Ureter (tissue), 1 donor: ENCODE measurements at regions not wholly inside any gene's neighbourhood (a gene's known extent, or its start where the extent isn't known, plus 50 kb on each side); places are given as distances from the start of the nearest gene placed in this dataset.
A peak's percentile ranks its signal among the peaks of the same experiment; 100 is the strongest.
"Not testable (repeated sequence)": the region's sequence is repeated elsewhere in the genome, so short reads cannot be mapped to it uniquely, and the experiment has no call there.

ENCODE experiments used
- DNase-seq: peaks from one replicate; pipeline ENCODE4 v3.0.0-alpha.2; 2020; ENCODE audit warnings: low spot score
- donor health status: DM: yes; HTN: yes; CAD: no.

- DNase-seq: no peak
These were observed 56.0 kb upstream of the MID1 start for GRCh38 chrX:10676235-10676957.

- no peak for DNase-seq
These were observed 57.1 kb upstream of the MID1 start for GRCh38 chrX:10677490-10677889.

GRCh38 chrX:10679387-10679786 is 59.0 kb upstream of the MID1 start:
- DNase-seq: no peak

GRCh38 chrX:10681167-10681566 is 60.8 kb upstream of the MID1 start:
- no peak for DNase-seq

- DNase-seq: not testable (repeated sequence)
These were observed 63.2 kb upstream of the MID1 start for GRCh38 chrX:10683631-10684030.

- DNase-seq: no peak
These were observed 65.7 kb upstream of the MID1 start for GRCh38 chrX:10685923-10686595.

- DNase-seq: not testable (repeated sequence)
These were observed 71.4 kb upstream of the MID1 start for GRCh38 chrX:10691751-10692150.

- no peak for DNase-seq
These were observed 77.4 kb upstream of the MID1 start for GRCh38 chrX:10697616-10698317.

- no peak for DNase-seq
These were observed 77.9 kb upstream of the MID1 start for GRCh38 chrX:10698318-10698640.

GRCh38 chrX:10702031-10702430 is 81.6 kb upstream of the MID1 start:
- no peak for DNase-seq

- DNase-seq: not testable (repeated sequence)
These were observed 86.0 kb upstream of the MID1 start for GRCh38 chrX:10706342-10706741.

GRCh38 chrX:10707773-10708172 is 87.4 kb upstream of the MID1 start:
- no peak for DNase-seq

GRCh38 chrX:10709276-10709675 is 88.9 kb upstream of the MID1 start:
- no peak for DNase-seq

GRCh38 chrX:10714531-10714930 is 94.1 kb upstream of the MID1 start:
- DNase-seq: no peak

GRCh38 chrX:10722851-10723250 is 102.5 kb upstream of the MID1 start:
- peak; percentile 62 for DNase-seq

GRCh38 chrX:10725071-10725470 is 104.7 kb upstream of the MID1 start:
- no peak for DNase-seq

GRCh38 chrX:10726647-10727046 is 106.3 kb upstream of the MID1 start:
- no peak for DNase-seq

GRCh38 chrX:10728806-10729389 is 108.5 kb upstream of the MID1 start:
- no peak for DNase-seq

- no peak for DNase-seq
These were observed 119.0 kb upstream of the MID1 start for GRCh38 chrX:10739426-10739825.

GRCh38 chrX:10741003-10741402 is 120.6 kb upstream of the MID1 start:
- no peak for DNase-seq

- DNase-seq: no peak
These were observed 121.2 kb upstream of the MID1 start for GRCh38 chrX:10741550-10741949.

GRCh38 chrX:10743476-10743875 is 123.1 kb upstream of the MID1 start:
- no peak for DNase-seq

GRCh38 chrX:10744007-10744406 is 123.6 kb upstream of the MID1 start:
- DNase-seq: no peak
